ENCODE measurements at regions not wholly inside any gene's neighbourhood (a gene's known extent, or its start where the extent isn't known, plus 50 kb on each side); places are given as distances from the start of the nearest gene placed in this dataset.

DNA sequence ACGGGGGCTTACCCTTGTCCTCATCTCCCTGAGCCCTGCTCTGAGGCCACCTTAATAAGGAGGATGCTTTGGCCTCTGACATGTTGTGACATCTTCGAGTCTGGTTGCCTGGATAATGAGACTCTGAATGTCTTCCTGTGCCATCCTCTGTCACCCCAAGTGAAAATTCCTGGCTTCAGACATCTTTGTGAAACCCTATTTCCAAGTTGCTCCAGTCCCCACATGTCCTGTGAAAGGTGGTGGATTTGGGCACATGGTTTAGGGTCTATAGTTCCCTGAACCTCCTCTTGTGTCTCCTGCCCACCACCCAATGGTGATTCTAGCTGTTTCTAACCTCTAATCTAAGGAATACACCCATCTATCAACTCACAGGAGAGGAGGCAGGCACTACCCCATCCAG is 223.1 kb upstream of the GLI3 start:
- TF ChIP-seq, protein P1, sequence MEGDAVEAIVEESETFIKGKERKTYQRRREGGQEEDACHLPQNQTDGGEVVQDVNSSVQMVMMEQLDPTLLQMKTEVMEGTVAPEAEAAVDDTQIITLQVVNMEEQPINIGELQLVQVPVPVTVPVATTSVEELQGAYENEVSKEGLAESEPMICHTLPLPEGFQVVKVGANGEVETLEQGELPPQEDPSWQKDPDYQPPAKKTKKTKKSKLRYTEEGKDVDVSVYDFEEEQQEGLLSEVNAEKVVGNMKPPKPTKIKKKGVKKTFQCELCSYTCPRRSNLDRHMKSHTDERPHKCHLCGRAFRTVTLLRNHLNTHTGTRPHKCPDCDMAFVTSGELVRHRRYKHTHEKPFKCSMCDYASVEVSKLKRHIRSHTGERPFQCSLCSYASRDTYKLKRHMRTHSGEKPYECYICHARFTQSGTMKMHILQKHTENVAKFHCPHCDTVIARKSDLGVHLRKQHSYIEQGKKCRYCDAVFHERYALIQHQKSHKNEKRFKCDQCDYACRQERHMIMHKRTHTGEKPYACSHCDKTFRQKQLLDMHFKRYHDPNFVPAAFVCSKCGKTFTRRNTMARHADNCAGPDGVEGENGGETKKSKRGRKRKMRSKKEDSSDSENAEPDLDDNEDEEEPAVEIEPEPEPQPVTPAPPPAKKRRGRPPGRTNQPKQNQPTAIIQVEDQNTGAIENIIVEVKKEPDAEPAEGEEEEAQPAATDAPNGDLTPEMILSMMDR (IDR thresholded peaks at IDR 0.05) = no peak

DNA sequence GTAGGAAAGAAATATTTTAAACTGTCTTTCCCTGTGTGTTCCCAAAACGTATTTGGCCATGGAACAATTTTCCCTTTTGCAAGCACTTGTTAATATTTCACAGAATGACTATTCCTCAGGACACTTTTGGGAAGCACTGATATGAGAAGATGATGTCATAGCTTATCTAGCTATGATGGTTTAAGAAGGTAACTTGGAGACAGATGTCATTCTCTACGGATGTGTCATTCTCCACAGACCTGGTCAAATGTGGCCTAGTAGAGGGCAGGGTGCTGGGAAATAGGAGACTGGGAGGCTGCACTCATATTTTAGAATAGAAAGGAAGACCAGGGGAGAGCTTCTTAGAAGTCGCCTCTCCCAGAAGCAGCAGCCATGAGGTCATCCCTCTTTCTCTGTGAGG is 220.7 kb upstream of the GLI3 start:
- TF ChIP-seq, protein P1 (IDR thresholded peaks at IDR 0.05) = no peak

DNA sequence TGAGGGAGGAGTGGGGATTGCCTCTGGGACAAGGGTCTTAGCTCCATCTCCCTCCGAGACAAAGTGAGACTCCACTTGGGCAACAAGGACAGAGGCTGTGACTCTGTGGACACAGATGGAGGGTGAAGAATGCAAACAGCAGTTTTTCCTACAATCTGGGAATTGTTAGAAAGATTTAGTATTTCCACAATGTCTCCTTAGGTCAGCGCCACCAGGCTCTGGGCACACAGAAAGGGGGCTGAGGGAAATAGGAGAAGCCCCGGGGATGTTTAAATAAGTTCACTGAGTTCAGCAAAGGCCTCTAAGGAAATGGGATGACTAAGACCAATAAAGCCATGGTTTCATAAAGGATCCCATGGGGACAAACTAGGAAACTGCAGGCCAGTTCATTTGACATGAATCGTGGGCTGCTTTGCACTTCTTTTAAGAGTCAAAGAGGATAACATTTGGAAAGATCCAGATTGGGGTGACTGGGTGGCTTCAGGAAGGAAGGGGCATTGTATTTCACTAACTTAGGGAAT is 219.8 kb upstream of the GLI3 start:
- TF ChIP-seq, protein P1 (IDR thresholded peaks at IDR 0.05) = no peak

GRCh38 chr7:42456267-42456666 is 219.3 kb upstream of the GLI3 start:
- TF ChIP-seq, protein P1 (IDR thresholded peaks at IDR 0.05) = no peak

- TF ChIP-seq, protein P1 (IDR thresholded peaks at IDR 0.05) = no peak
Observed at GRCh38 chr7:42453931-42454361, 216.9 kb upstream of the GLI3 start.

DNA sequence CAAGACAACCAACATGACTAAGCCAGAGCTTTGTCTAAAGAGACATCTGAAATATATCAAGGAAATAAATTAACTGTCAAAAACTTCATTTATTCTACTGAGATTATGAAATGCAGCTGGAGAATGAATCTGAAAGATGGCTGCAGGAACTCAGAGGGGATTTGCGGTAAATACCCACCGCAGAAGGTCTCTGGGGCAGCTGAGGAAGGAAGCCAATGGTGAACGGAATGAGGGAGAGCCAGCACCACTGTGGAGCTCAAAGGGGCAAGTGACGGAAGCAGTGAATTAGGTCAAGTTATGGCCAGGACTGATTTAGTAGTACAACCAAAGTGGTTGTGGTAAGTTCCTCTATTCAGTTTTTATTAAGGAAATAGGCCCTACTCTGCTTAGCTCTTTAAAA is 215.3 kb upstream of the GLI3 start:
- TF ChIP-seq, protein P1 (IDR thresholded peaks at IDR 0.05) = no peak

- TF ChIP-seq, protein P1 (IDR thresholded peaks at IDR 0.05) = no peak
Observed at GRCh38 chr7:42449431-42449830, 212.4 kb upstream of the GLI3 start.

GRCh38 chr7:42448901-42449300 is 211.9 kb upstream of the GLI3 start:
- TF ChIP-seq, protein P1 (IDR thresholded peaks at IDR 0.05) = no peak

Measured in LNCAP (cell line).